HG02610 (cell line): ENCODE measurements at regions not wholly inside any gene's neighbourhood (a gene's known extent, or its start where the extent isn't known, plus 50 kb on each side); places are given as distances from the start of the nearest gene placed in this dataset.

Experiments used
- ATAC-seq: cut with Tn5 transposase; IDR thresholded peaks from one replicate; pipeline ENCODE4 v1.9.1; 2021; ENCODE audit warnings: mild to moderate bottlenecking, moderate library complexity; ENCODE audit not compliant: unreplicated experiment

DNA sequence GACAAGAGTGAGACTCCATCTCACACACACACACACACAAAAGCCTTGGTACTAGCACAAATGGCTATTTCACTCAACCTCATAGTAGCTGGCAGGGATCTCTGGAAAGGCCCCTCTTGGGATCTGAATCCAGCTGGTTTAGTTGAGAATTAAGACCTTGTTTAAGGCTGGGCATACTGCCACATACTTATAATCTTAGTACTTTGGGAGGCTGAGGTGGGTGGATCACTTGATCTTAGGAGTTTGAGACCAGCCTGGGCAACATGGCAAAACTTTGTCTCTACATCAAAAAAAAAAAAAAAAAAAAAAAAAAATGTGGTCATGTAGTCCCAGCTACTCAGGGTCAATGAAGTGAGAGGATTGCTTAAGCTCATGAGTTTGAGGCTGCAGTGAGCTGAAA lies 628.3 kb downstream of the MMUT start:
- ATAC-seq, result no peak

DNA sequence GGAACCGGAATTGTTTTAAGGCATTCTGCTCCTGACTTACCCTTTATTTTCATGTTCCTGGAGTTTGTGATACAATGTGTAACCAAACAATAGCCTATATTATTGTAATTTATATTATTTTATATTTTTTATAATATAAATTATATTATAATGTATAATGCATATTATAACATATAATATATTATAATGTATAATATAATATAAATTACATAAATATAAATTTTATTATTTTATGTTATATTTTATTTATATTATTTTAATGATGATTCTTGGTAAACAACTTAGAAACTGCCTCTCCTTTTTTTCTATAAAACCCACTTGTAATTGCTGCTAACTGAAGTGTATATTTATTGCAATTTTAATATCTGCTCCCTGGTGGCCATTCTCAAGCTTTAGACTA lies 629.1 kb downstream of the MMUT start:
- ATAC-seq, result no peak

GRCh38 chr6:48826901-48827701 lies 636.0 kb downstream of the MMUT start:
- ATAC-seq, result no peak

GRCh38 chr6:48826152-48826515 lies 636.9 kb downstream of the MMUT start:
- ATAC-seq, result no peak

- ATAC-seq, result no peak
Measured at GRCh38 chr6:48825501-48826151, 637.4 kb downstream of the MMUT start.

GRCh38 chr6:48818052-48818412 lies 645.0 kb downstream of the MMUT start:
- ATAC-seq, result no peak

GRCh38 chr6:48817333-48818051 lies 645.6 kb downstream of the MMUT start:
- no peak for ATAC-seq

GRCh38 chr6:48814957-48815356 lies 648.1 kb downstream of the MMUT start:
- no peak for ATAC-seq

DNA sequence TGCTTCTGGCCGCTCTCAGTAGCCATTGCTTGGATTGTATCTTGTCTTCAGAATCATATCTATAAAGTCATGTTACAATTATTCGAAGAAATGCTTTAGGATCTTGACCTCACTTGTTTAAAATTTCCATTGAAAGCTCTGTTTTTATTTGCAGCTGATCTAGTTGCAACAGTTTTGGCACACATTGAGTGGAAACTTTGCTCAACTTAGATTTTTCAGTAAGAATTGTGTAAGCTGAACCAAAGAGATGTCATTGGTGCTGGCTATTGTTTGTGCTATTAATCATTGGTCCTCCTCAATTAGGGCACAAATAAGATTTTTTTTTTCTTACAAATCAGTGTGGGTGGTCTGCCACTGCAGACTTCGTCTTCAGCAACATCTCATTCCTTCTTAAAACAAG lies 649.2 kb downstream of the MMUT start:
- ATAC-seq, result no peak

GRCh38 chr6:48809700-48810099 lies 653.4 kb downstream of the MMUT start:
- no peak for ATAC-seq

GRCh38 chr6:48809245-48809644 lies 653.8 kb downstream of the MMUT start:
- no peak for ATAC-seq

GRCh38 chr6:48798296-48798695 lies 664.8 kb downstream of the MMUT start:
- ATAC-seq, result no peak

DNA sequence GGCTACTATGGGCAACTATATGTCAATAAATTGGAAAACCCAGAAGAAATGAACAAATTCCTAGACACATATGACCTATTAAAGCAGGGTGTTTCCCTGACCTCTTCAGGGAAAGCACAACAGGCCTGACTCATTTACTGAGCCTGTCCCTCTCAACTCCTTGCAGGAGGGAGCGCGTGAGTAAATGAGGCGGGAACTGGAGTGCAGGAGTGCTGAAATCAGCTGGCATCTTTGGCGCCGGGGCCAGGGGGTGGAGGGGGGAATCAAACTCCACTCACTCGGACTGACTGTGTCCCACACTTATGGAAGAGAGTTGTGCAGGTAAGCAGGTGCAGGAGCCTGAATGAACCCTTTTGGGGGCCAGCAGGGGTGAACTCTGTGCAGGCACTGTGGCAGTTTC lies 671.2 kb upstream of the PTCHD4 start:
- no peak for ATAC-seq

DNA sequence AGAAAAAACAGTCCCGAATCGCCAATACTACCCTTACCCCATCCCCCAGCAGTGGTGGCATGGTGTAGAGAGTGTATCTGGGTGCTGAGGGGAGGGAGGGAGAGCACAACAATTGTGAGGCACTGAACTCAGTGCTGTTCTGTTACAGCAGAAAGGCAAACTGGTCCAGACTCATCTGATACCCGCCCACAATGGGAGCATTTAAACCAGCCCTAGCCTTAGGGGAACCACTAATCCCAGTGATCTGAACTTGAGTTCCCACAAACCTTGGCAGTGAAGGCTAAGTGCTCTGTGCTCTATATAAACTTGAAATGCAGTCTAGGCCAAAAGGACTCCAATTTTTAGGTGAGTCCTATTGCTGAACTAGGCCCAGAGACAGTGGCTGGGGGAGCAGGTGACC lies 666.4 kb upstream of the PTCHD4 start:
- no peak for ATAC-seq

DNA sequence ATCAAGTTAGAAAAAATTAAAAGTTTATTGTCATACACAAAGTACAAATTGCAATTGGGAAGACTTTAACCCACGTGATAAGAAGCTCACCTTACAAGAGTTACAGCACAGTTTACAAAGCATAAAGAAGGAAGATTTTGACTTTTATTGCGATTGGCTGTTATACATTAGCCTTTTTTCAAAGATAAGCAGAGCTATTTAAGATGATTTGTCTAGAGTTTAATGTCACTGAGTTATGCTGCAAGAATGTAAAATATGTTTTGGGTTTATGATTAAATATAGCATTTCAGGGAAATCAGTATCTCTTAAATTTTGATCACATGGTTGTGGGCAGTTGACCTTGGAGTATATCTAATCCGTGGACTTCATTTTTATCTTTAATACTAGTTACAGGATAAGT lies 664.2 kb upstream of the PTCHD4 start:
- ATAC-seq, result no peak

DNA sequence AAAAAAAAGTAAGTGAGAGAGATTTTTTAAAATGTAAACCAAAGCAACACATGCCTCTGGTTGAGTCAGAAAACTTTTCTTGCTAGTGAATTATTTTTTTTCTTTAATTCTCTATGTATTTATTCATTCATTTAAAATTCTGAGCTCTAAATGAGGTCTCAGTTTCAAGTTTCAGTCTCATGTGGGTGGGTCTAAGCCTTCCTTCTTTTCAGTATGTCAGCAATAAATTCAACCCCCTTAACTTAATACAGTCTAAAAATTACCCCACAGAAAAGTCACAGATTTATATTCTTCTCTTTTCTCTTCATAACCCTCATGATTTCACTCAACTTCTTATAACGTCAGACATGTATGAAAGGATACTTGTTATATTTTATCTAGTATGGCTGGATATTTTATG lies 663.3 kb upstream of the PTCHD4 start:
- ATAC-seq, result no peak

GRCh38 chr6:48766349-48766748 lies 655.4 kb upstream of the PTCHD4 start:
- no peak for ATAC-seq

- peak; percentile 64 for ATAC-seq
Measured at GRCh38 chr6:48765352-48765961, 654.5 kb upstream of the PTCHD4 start.

- no peak for ATAC-seq
Measured at GRCh38 chr6:48764286-48765044, 653.5 kb upstream of the PTCHD4 start.

GRCh38 chr6:48757661-48758060 lies 646.7 kb upstream of the PTCHD4 start:
- ATAC-seq, result no peak

DNA sequence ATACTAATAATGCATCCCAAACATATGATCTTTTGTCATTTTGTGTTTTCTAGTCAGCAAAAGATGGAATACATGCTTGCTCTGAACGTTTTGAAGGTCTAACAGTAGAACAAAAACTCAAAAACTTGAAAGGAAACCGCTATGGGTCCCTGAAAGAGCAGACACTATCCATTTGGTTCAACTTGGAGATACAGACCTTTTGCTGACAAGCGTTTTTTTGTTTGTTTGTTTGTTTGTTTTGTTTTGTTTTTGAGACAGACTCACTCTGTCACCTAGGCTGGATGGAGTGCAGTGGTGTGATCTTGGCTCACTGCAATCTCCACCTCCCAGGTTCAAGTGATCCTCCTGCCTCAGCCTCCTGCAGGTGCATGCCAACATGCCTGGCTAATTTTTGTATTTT lies 644.3 kb upstream of the PTCHD4 start:
- no peak for ATAC-seq
